ENCODE measurements at regions not wholly inside any gene's neighbourhood (a gene's known extent, or its start where the extent isn't known, plus 50 kb on each side); places are given as distances from the start of the nearest gene placed in this dataset.

DNA sequence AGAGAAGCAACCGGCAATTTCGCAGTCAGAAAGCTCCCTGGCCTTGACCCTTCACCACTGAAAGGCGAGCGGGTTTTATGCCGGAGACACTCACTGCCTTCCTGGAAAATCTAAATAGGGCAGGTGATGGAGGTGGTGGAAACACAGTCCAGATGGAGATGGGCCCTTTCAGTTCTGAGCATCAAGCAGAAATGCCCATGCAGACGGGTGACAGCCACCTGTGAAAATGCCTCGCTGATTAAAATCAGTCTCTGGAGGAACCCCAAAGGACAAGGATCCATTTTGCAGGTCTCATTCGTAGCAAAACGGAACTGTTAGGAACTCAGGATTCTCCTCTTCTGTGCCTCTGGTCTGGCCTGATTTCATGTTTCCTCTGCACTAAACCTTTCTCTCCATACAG, 74.2 kb downstream of the FZD10 start (continued):
- TF ChIP-seq, protein P1, sequence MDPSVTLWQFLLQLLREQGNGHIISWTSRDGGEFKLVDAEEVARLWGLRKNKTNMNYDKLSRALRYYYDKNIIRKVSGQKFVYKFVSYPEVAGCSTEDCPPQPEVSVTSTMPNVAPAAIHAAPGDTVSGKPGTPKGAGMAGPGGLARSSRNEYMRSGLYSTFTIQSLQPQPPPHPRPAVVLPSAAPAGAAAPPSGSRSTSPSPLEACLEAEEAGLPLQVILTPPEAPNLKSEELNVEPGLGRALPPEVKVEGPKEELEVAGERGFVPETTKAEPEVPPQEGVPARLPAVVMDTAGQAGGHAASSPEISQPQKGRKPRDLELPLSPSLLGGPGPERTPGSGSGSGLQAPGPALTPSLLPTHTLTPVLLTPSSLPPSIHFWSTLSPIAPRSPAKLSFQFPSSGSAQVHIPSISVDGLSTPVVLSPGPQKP (IDR thresholded peaks at IDR 0.05; ENCODE audit: low read depth, low read length) = no peak

DNA sequence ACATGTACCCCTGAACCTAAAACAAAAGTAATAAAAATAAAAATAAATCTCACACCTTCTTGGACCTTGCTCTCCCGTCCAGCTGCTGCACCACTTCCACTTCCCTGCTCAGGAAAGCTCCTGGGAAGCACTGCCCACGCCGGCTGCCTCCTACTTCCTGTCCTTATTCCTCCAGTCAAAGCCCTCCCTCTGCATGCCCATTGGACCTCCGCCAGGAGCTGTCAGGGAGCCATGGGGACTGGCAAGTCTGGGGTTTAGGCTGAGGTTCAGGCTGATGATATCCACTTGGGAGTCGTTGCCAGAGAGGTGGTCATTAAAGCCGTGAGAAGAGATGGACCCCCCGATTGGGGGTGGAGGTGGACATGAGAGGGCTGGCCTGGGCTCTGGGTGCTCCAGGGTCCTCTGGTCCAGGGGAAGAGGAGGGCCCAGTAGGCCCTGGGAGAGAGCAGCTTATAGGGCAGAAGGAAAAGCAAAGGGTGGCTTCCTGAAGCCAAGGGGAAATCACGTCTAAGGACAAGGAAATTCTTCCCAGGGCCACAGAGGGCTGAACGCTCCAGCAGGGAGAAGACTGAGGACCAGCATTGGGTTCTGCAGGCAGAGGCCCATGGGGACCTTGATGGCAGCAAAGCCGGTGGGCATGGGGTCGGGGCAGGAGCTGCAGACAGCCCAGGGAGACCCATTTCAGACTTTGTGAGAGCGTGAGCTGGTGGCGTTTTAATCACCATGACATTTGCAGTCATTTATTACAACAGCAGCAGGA, 78.7 kb downstream of the FZD10 start:
- DNase-seq (ENCODE audit: low read depth in 1 of 2, low spot score in 1 of 2) = no peak
- Histone ChIP-seq H3K27ac (no peak overlapping the region), H3K4me3 (no peak overlapping the region), H3K4me1 (no peaks in the 10 kb centered on the region), H3K9me3 (no peaks in the 10 kb centered on the region), H3K4me2 (no peak overlapping the region)
- ChIA-PET CTCF (no interaction called here), POLR2A (no interaction called here)
- TF ChIP-seq, protein P2, sequence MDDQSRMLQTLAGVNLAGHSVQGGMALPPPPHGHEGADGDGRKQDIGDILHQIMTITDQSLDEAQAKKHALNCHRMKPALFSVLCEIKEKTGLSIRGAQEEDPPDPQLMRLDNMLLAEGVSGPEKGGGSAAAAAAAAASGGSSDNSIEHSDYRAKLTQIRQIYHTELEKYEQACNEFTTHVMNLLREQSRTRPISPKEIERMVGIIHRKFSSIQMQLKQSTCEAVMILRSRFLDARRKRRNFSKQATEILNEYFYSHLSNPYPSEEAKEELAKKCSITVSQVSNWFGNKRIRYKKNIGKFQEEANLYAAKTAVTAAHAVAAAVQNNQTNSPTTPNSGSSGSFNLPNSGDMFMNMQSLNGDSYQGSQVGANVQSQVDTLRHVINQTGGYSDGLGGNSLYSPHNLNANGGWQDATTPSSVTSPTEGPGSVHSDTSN (IDR thresholded peaks at IDR 0.05) = no peak
- TF ChIP-seq, protein P3, sequence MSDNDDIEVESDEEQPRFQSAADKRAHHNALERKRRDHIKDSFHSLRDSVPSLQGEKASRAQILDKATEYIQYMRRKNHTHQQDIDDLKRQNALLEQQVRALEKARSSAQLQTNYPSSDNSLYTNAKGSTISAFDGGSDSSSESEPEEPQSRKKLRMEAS (IDR thresholded peaks at IDR 0.05) = no peak
- no peak for TF ChIP-seq ZC3H11A (IDR thresholded peaks at IDR 0.05)
- TF ChIP-seq HEYL (CRISPR knock-in tag; IDR thresholded peaks at IDR 0.05) = no peak
- no peak for TF ChIP-seq CBX2 (IDR thresholded peaks at IDR 0.05; ENCODE audit: borderline replicate concordance, low read depth)
- no peak for TF ChIP-seq RAD21 (conservative IDR thresholded peaks at IDR 0.05 in 1 of 2, IDR thresholded peaks at IDR 0.05 in 1 of 2)
- no peak for TF ChIP-seq KDM1A (IDR thresholded peaks at IDR 0.05; ENCODE audit: low read depth)
- no peak for TF ChIP-seq GATA3 (IDR thresholded peaks at IDR 0.05; ENCODE audit: borderline replicate concordance)
- no peak for TF ChIP-seq RNF2 (IDR thresholded peaks at IDR 0.05; ENCODE audit: borderline replicate concordance, low read depth)
- no peak for TF ChIP-seq MAZ (IDR thresholded peaks at IDR 0.05; ENCODE audit: borderline replicate concordance, low read depth, low read length)
- no peak for TF ChIP-seq POLR2A (IDR thresholded peaks at IDR 0.05; ENCODE audit: low read length)
- TF ChIP-seq TP53 (CRISPR knock-in tag; IDR thresholded peaks at IDR 0.05) = no peak
- no peak for TF ChIP-seq ESRRA (IDR thresholded peaks at IDR 0.05; ENCODE audit: borderline replicate concordance, low read length)
- TF ChIP-seq EP300 (IDR thresholded peaks at IDR 0.05) = no peak
- TF ChIP-seq MAFK (IDR thresholded peaks at IDR 0.05; ENCODE audit: partially characterized antibody) = no peak
- WGBS (ENCODE audit: missing lambda C conversion rate) = 10% methylated on average over 13 of the region's 13 CpGs
- ATAC-seq = no peak
- FAIRE-seq = no peak

DNA sequence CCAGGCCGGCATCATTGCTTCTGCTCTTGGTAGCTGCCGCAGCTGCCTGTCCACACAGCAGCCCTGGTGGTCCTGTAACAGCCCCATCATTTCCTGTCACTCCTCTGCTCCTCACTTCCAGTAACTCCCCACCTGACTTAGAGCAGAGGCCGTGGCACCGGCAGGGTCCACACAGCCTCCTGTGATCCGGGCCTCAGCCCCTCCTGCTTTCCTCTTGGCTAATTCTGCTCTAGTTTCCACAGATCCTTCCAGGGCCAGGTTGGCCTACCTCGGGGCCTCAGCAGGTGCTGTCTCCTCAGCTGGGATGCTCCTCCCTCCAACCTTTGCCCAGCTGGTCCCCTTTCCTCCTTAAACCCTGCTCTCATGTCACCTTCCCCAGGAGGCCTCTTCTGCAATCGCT, 80.2 kb downstream of the FZD10 start:
- H3K4me2 ChIP-seq = no peak overlapping the region
- no peak overlapping the region for H3K27ac ChIP-seq
- FAIRE-seq = no peak
- no peak for ATAC-seq
- TF ChIP-seq MAZ (IDR thresholded peaks at IDR 0.05; ENCODE audit: borderline replicate concordance, low read depth, low read length) = no peak
- no peak for TF ChIP-seq NR3C1 (IDR thresholded peaks at IDR 0.05)
- TF ChIP-seq FOSL2 (IDR thresholded peaks at IDR 0.05) = no peak
- no peak for TF ChIP-seq FOSL2 (CRISPR knock-in tag; IDR thresholded peaks at IDR 0.05)
- no peak for TF ChIP-seq JUNB (IDR thresholded peaks at IDR 0.05)
- no peak for TF ChIP-seq CBX2 (IDR thresholded peaks at IDR 0.05; ENCODE audit: borderline replicate concordance, low read depth)
- no peak for TF ChIP-seq RARB (CRISPR knock-in tag; IDR thresholded peaks at IDR 0.05)
- no peak for TF ChIP-seq ZFP36 (IDR thresholded peaks at IDR 0.05; ENCODE audit: borderline replicate concordance, partially characterized antibody)
- TF ChIP-seq MYC (IDR thresholded peaks at IDR 0.05; ENCODE audit: borderline replicate concordance, low read length) = no peak
- TF ChIP-seq ZSCAN20 (CRISPR knock-in tag; IDR thresholded peaks at IDR 0.05) = no peak
- TF ChIP-seq GATA3 (IDR thresholded peaks at IDR 0.05; ENCODE audit: borderline replicate concordance) = no peak
- TF ChIP-seq CHD4 (IDR thresholded peaks at IDR 0.05; ENCODE audit: borderline replicate concordance) = no peak
- no peak for TF ChIP-seq CBX8 (IDR thresholded peaks at IDR 0.05)
- no peak for TF ChIP-seq TFCP2L1 (CRISPR knock-in tag; IDR thresholded peaks at IDR 0.05)
- TF ChIP-seq HOXB13 (CRISPR knock-in tag; IDR thresholded peaks at IDR 0.05; ENCODE audit: low read depth) = no peak
- TF ChIP-seq, protein P3 (IDR thresholded peaks at IDR 0.05) = no peak
- H3K9me3 ChIP-seq = no peaks in the 10 kb centered on the region
- no peak for DNase-seq (ENCODE audit: low read depth in 1 of 2, low spot score in 1 of 2)
- ChIA-PET CTCF (no interaction called here), POLR2A (interaction anchor here (0.6 kb wide), 1 partner anchor 33 kb away, joined by 3 read pairs; no protein-coding TSS in a partner anchor)
- 10% methylated on average over 7 of the region's 7 CpGs for WGBS (ENCODE audit: missing lambda C conversion rate)
- H3K4me1 ChIP-seq = no peaks in the 10 kb centered on the region
- H3K4me3 ChIP-seq = no peak overlapping the region
